ENCODE measurements at regions not wholly inside any gene's neighbourhood (a gene's known extent, or its start where the extent isn't known, plus 50 kb on each side); places are given as distances from the start of the nearest gene placed in this dataset.

- H3K27ac ChIP-seq: no peak overlapping the region
- POLR2A ChIA-PET (ENCODE audit: low non-redundant PET): no interaction called here
- CTCF ChIA-PET: no interaction called here
Observed at GRCh38 chr1:56189946-56190805, 389.2 kb downstream of the PLPP3 start.

DNA sequence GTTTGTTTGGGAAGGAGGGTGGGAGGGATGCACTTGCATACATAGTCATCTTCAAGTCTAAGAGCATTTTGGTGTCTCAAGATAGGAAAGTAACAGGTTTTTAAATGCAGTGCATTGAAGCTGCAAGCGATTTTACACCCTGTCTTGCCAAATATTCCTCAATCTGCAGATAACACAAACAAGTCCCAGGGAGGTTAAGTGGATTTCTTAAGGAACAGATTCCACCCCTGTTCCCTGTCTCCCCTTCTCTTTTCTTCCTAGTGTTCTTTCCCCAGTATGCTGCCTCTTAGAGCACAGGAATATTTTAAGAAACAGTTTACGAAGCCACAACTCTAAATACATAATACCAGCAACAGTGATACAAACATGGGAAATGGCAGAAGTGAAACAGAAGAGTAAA is 389.9 kb downstream of the PLPP3 start:
- no peak for DNase-seq (ENCODE audit: low spot score)
- POLR2A ChIA-PET (ENCODE audit: low non-redundant PET): no interaction called here
- no peak overlapping the region for H3K27ac ChIP-seq
- no peak for TF ChIP-seq CTCF (conservative IDR thresholded peaks at IDR 0.05; ENCODE audit: low read depth)
- CTCF ChIA-PET: no interaction called here

More at GRCh38 chr1:56189946-56190805, 389.2 kb downstream of the PLPP3 start:
- DNase-seq (ENCODE audit: low spot score): no peak
- no peak for TF ChIP-seq CTCF (conservative IDR thresholded peaks at IDR 0.05; ENCODE audit: low read depth)

GRCh38 chr1:56188855-56189254 is 390.5 kb downstream of the PLPP3 start:
- no peak for DNase-seq (ENCODE audit: low spot score)
- ChIA-PET CTCF (no interaction called here), POLR2A (ENCODE audit: low non-redundant PET) (no interaction called here)
- TF ChIP-seq CTCF (conservative IDR thresholded peaks at IDR 0.05; ENCODE audit: low read depth): no peak
- no peak overlapping the region for H3K27ac ChIP-seq

DNA sequence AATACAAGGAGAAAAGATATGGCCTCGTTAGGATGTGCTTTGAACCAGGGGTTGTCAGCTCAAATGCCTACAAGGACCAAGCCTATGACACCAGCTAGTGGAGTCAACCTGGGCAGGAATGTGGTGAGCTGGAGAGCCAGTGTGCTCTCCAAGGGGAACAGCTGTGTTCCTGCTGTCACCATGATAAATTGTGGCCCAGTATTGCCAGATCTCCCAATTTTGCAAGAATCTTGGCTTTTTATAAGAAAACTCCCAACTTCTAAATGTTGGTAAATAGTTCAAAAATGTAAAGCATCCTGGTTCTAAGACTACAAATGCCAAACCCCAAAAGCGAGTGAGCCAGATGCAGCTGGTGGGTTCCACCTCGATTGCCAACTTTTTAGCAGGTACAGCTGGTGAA is 391.1 kb downstream of the PLPP3 start:
- no peak for TF ChIP-seq CTCF (conservative IDR thresholded peaks at IDR 0.05; ENCODE audit: low read depth)
- no peak overlapping the region for H3K27ac ChIP-seq
- DNase-seq (ENCODE audit: low spot score): no peak
- POLR2A ChIA-PET (ENCODE audit: low non-redundant PET): no interaction called here
- CTCF ChIA-PET: no interaction called here

GRCh38 chr1:56187405-56187804 is 392.0 kb downstream of the PLPP3 start:
- CTCF ChIA-PET: interaction anchor here (0.6 kb wide), 1 partner anchor 556 kb away, joined by 4 read pairs; no protein-coding TSS in a partner anchor
- TF ChIP-seq CTCF (conservative IDR thresholded peaks at IDR 0.05; ENCODE audit: low read depth): no peak
- no peak overlapping the region for H3K27ac ChIP-seq
- no peak for DNase-seq (ENCODE audit: low spot score)
- POLR2A ChIA-PET (ENCODE audit: low non-redundant PET): no interaction called here

DNA sequence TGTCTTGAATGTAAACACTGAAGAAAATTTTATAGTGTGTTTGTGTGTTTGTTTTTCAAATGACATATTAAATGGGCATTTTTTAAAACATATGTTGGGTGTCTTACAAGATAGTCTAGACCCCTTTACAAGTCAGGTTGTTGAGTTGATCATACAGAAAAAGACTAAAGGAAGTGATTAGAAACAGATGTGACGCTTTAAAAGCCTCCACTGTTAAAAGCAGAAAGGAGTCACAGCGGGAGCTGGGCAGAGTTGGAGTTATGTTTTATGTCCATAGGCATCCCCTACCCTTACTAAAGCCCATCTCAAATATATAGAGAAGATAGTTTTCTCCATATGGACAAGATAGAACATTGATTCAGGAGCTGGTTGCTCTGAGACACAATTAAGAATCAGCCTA is 393.9 kb downstream of the PLPP3 start:
- no peak overlapping the region for H3K27ac ChIP-seq
- no peak for DNase-seq (ENCODE audit: low spot score)
- CTCF ChIA-PET: no interaction called here
- POLR2A ChIA-PET (ENCODE audit: low non-redundant PET): no interaction called here
- TF ChIP-seq CTCF (conservative IDR thresholded peaks at IDR 0.05; ENCODE audit: low read depth): no peak

All from RWPE1 (cell line).